ENCODE measurements at regions not wholly inside any gene's neighbourhood (a gene's known extent, or its start where the extent isn't known, plus 50 kb on each side); places are given as distances from the start of the nearest gene placed in this dataset.
A peak's percentile ranks its signal among the peaks of the same experiment; 100 is the strongest.
"Not testable (repeated sequence)": the region's sequence is repeated elsewhere in the genome, so short reads cannot be mapped to it uniquely, and the experiment has no call there.

GRCh38 chr1:163588796-163589195 lies 267.0 kb downstream of the NUF2 start:
- CTCF ChIA-PET, result no interaction called here
- no peaks in the 10 kb centered on the region for H3K27me3 Mint-ChIP-seq
- peaks cover 4% of the 10 kb centered on the region for H3K9me3 Mint-ChIP-seq
- POLR2A ChIA-PET, result no interaction called here
- H3K36me3 Mint-ChIP-seq (ENCODE audit: low read depth), result no peaks in the 10 kb centered on the region
- TF ChIP-seq CTCF (IDR thresholded peaks at IDR 0.05), result no peak
- no peaks in the 10 kb centered on the region for H3K4me1 Mint-ChIP-seq
- intact Hi-C loops (cut with micrococcal nuclease), result no loop called here
- H3K27ac Mint-ChIP-seq, result no peak overlapping the region
- ATAC-seq (ENCODE audit: low read depth) (no peak), DNase-seq (no peak)
- H3K4me3 Mint-ChIP-seq, result no peak overlapping the region

- H3K27ac Mint-ChIP-seq, result no peak overlapping the region
- ATAC-seq (ENCODE audit: low read depth) (no peak), DNase-seq (no peak)
- ChIA-PET POLR2A (no interaction called here), CTCF (no interaction called here)
- no peak for TF ChIP-seq CTCF (IDR thresholded peaks at IDR 0.05)
- H3K36me3 Mint-ChIP-seq (ENCODE audit: low read depth), result no peaks in the 10 kb centered on the region
- H3K4me3 Mint-ChIP-seq, result no peak overlapping the region
- intact Hi-C loops (cut with micrococcal nuclease), result no loop called here
- H3K9me3 Mint-ChIP-seq, result peaks cover 4% of the 10 kb centered on the region
- H3K4me1 Mint-ChIP-seq, result no peaks in the 10 kb centered on the region
- H3K27me3 Mint-ChIP-seq, result no peaks in the 10 kb centered on the region
Observed at GRCh38 chr1:163589735-163590134, 268.0 kb downstream of the NUF2 start.

- H3K4me1 Mint-ChIP-seq; intact Hi-C loops (cut with micrococcal nuclease); H3K27me3 Mint-ChIP-seq; POLR2A ChIA-PET; H3K9me3 Mint-ChIP-seq; DNase-seq; H3K36me3 Mint-ChIP-seq (ENCODE audit: low read depth); ATAC-seq (ENCODE audit: low read depth); CTCF ChIA-PET; H3K27ac Mint-ChIP-seq; H3K4me3 Mint-ChIP-seq: not testable (repeated sequence)
Observed at GRCh38 chr1:163591131-163591530, 269.4 kb downstream of the NUF2 start.

- ATAC-seq (ENCODE audit: low read depth); H3K4me1 Mint-ChIP-seq; DNase-seq; POLR2A ChIA-PET; H3K27me3 Mint-ChIP-seq; H3K36me3 Mint-ChIP-seq (ENCODE audit: low read depth); intact Hi-C loops (cut with micrococcal nuclease); H3K27ac Mint-ChIP-seq; H3K4me3 Mint-ChIP-seq; H3K9me3 Mint-ChIP-seq; CTCF ChIA-PET: not testable (repeated sequence)
Observed at GRCh38 chr1:163592623-163593022, 270.9 kb downstream of the NUF2 start.

- H3K27me3 Mint-ChIP-seq; H3K27ac Mint-ChIP-seq; intact Hi-C loops (cut with micrococcal nuclease); H3K9me3 Mint-ChIP-seq; H3K4me3 Mint-ChIP-seq; CTCF ChIA-PET; DNase-seq; ATAC-seq (ENCODE audit: low read depth); H3K4me1 Mint-ChIP-seq; H3K36me3 Mint-ChIP-seq (ENCODE audit: low read depth); POLR2A ChIA-PET: not testable (repeated sequence)
Observed at GRCh38 chr1:163596106-163596505, 274.4 kb downstream of the NUF2 start.

GRCh38 chr1:163596541-163597258 lies 274.9 kb downstream of the NUF2 start:
- H3K9me3 Mint-ChIP-seq, result peaks cover 4% of the 10 kb centered on the region
- H3K27ac Mint-ChIP-seq, result no peak overlapping the region
- intact Hi-C loops (cut with micrococcal nuclease), result no loop called here
- DNase-seq (no peak), ATAC-seq (ENCODE audit: low read depth) (peak; percentile 45)
- CTCF ChIA-PET, result no interaction called here
- POLR2A ChIA-PET, result no interaction called here
- H3K4me3 Mint-ChIP-seq, result peak overlapping the region; percentile 9
- no peaks in the 10 kb centered on the region for H3K27me3 Mint-ChIP-seq
- TF ChIP-seq CTCF (IDR thresholded peaks at IDR 0.05), result no peak
- H3K4me1 Mint-ChIP-seq, result no peaks in the 10 kb centered on the region
- H3K36me3 Mint-ChIP-seq (ENCODE audit: low read depth), result no peaks in the 10 kb centered on the region

GRCh38 chr1:163604321-163604720 lies 282.6 kb downstream of the NUF2 start:
- DNase-seq, result no peak
- intact Hi-C loops (cut with micrococcal nuclease), result no loop called here
- Mint-ChIP-seq H3K9me3 (no peaks in the 10 kb centered on the region), H3K36me3 (ENCODE audit: low read depth) (no peaks in the 10 kb centered on the region), H3K4me3 (no peak overlapping the region), H3K27ac (no peak overlapping the region), H3K4me1 (no peaks in the 10 kb centered on the region), H3K27me3 (no peaks in the 10 kb centered on the region)
- ATAC-seq (ENCODE audit: low read depth), result no peak
- TF ChIP-seq CTCF (IDR thresholded peaks at IDR 0.05), result no peak
- ChIA-PET POLR2A (no interaction called here), CTCF (no interaction called here)

All from activated B cell treated with CpG ODN at 0.5 μM for 24 hours (primary cell).